ENCODE measurements at regions not wholly inside any gene's neighbourhood (a gene's known extent, or its start where the extent isn't known, plus 50 kb on each side); places are given as distances from the start of the nearest gene placed in this dataset.
A peak's percentile ranks its signal among the peaks of the same experiment; 100 is the strongest.

- Mint-ChIP-seq H3K36me3 (ENCODE audit: low read depth) (no peaks in the 10 kb centered on the region), H3K4me3 (no peak overlapping the region), H3K4me1 (ENCODE audit: low read depth) (peaks cover 4% of the 10 kb centered on the region), H3K27me3 (ENCODE audit: low read depth) (no peaks in the 10 kb centered on the region), H3K9me3 (peaks cover 10% of the 10 kb centered on the region), H3K27ac (no peak overlapping the region)
- intact Hi-C loops (cut with micrococcal nuclease) = no loop called here
- CTCF ChIA-PET = interaction anchor here (0.8 kb wide), 1 partner anchor 25 kb away, joined by 3 read pairs; no protein-coding TSS in a partner anchor
- no peak for DNase-seq
Measured at GRCh38 chr15:67892559-67893377, 52.9 kb upstream of the RNU6-1 start.

GRCh38 chr15:67895237-67895636, 55.4 kb upstream of the RNU6-1 start:
- H3K27ac Mint-ChIP-seq = no peak overlapping the region
- intact Hi-C loops (cut with micrococcal nuclease) = no loop called here
- no peaks in the 10 kb centered on the region for H3K36me3 Mint-ChIP-seq (ENCODE audit: low read depth)
- CTCF ChIA-PET = no interaction called here
- H3K9me3 Mint-ChIP-seq = peaks cover 3% of the 10 kb centered on the region
- no peak overlapping the region for H3K4me3 Mint-ChIP-seq
- H3K27me3 Mint-ChIP-seq (ENCODE audit: low read depth) = no peaks in the 10 kb centered on the region
- no peaks in the 10 kb centered on the region for H3K4me1 Mint-ChIP-seq (ENCODE audit: low read depth)
- DNase-seq = no peak

- no peak overlapping the region for H3K4me3 Mint-ChIP-seq
- no peaks in the 10 kb centered on the region for H3K4me1 Mint-ChIP-seq (ENCODE audit: low read depth)
- peaks cover 3% of the 10 kb centered on the region for H3K9me3 Mint-ChIP-seq
- H3K27me3 Mint-ChIP-seq (ENCODE audit: low read depth) = no peaks in the 10 kb centered on the region
- CTCF ChIA-PET = no interaction called here
- no peak overlapping the region for H3K27ac Mint-ChIP-seq
- no peak for DNase-seq
- H3K36me3 Mint-ChIP-seq (ENCODE audit: low read depth) = no peaks in the 10 kb centered on the region
- intact Hi-C loops (cut with micrococcal nuclease) = no loop called here
Measured at GRCh38 chr15:67897646-67898339, 57.9 kb upstream of the RNU6-1 start.

GRCh38 chr15:67899596-67900283, 59.9 kb upstream of the RNU6-1 start:
- H3K36me3 Mint-ChIP-seq (ENCODE audit: low read depth) = no peaks in the 10 kb centered on the region
- intact Hi-C loops (cut with micrococcal nuclease) = no loop called here
- CTCF ChIA-PET = no interaction called here
- no peak for DNase-seq
- H3K4me1 Mint-ChIP-seq (ENCODE audit: low read depth) = no peaks in the 10 kb centered on the region
- no peaks in the 10 kb centered on the region for H3K27me3 Mint-ChIP-seq (ENCODE audit: low read depth)
- no peak overlapping the region for H3K4me3 Mint-ChIP-seq
- H3K9me3 Mint-ChIP-seq = peaks cover 3% of the 10 kb centered on the region
- H3K27ac Mint-ChIP-seq = no peak overlapping the region

GRCh38 chr15:67900621-67901147, 60.8 kb upstream of the RNU6-1 start:
- DNase-seq = no peak
- Mint-ChIP-seq H3K27ac (no peak overlapping the region), H3K27me3 (ENCODE audit: low read depth) (peaks cover 2% of the 10 kb centered on the region), H3K9me3 (no peaks in the 10 kb centered on the region), H3K4me3 (no peak overlapping the region), H3K36me3 (ENCODE audit: low read depth) (no peaks in the 10 kb centered on the region), H3K4me1 (ENCODE audit: low read depth) (no peaks in the 10 kb centered on the region)
- intact Hi-C loops (cut with micrococcal nuclease) = no loop called here
- CTCF ChIA-PET = no interaction called here

GRCh38 chr15:67901922-67902321, 62.1 kb upstream of the RNU6-1 start:
- intact Hi-C loops (cut with micrococcal nuclease) = no loop called here
- CTCF ChIA-PET = no interaction called here
- Mint-ChIP-seq H3K4me3 (no peak overlapping the region), H3K9me3 (no peaks in the 10 kb centered on the region), H3K27ac (no peak overlapping the region), H3K27me3 (ENCODE audit: low read depth) (peaks cover 2% of the 10 kb centered on the region), H3K4me1 (ENCODE audit: low read depth) (no peaks in the 10 kb centered on the region), H3K36me3 (ENCODE audit: low read depth) (no peaks in the 10 kb centered on the region)
- no peak for DNase-seq

- CTCF ChIA-PET = no interaction called here
- no peaks in the 10 kb centered on the region for H3K36me3 Mint-ChIP-seq (ENCODE audit: low read depth)
- H3K4me3 Mint-ChIP-seq = no peak overlapping the region
Measured at GRCh38 chr15:67902579-67903009, 62.7 kb upstream of the RNU6-1 start.

GRCh38 chr15:67903708-67904107, 63.9 kb upstream of the RNU6-1 start:
- H3K9me3 Mint-ChIP-seq = no peaks in the 10 kb centered on the region
- peak overlapping the region; percentile 46 for H3K27ac Mint-ChIP-seq
- peaks cover 2% of the 10 kb centered on the region for H3K27me3 Mint-ChIP-seq (ENCODE audit: low read depth)
- H3K4me3 Mint-ChIP-seq = no peak overlapping the region
- H3K4me1 Mint-ChIP-seq (ENCODE audit: low read depth) = no peaks in the 10 kb centered on the region
- CTCF ChIA-PET = no interaction called here
- no peak for DNase-seq
- intact Hi-C loops (cut with micrococcal nuclease) = no loop called here
- H3K36me3 Mint-ChIP-seq (ENCODE audit: low read depth) = no peaks in the 10 kb centered on the region

More at GRCh38 chr15:67902579-67903009, 62.7 kb upstream of the RNU6-1 start:
- Mint-ChIP-seq H3K27me3 (ENCODE audit: low read depth) (peaks cover 2% of the 10 kb centered on the region), H3K27ac (no peak overlapping the region), H3K9me3 (no peaks in the 10 kb centered on the region), H3K4me1 (ENCODE audit: low read depth) (no peaks in the 10 kb centered on the region)
- intact Hi-C loops (cut with micrococcal nuclease) = no loop called here
- DNase-seq = no peak

- DNase-seq = no peak
- H3K4me1 Mint-ChIP-seq (ENCODE audit: low read depth) = no peaks in the 10 kb centered on the region
- CTCF ChIA-PET = interaction anchor here (0.7 kb wide), 1 partner anchor 337 kb away, joined by 3 read pairs; no protein-coding TSS in a partner anchor
Measured at GRCh38 chr15:67905628-67906027, 65.8 kb upstream of the RNU6-1 start.

GRCh38 chr15:67906382-67906781, 66.5 kb upstream of the RNU6-1 start:
- no peak for DNase-seq
- peaks cover 2% of the 10 kb centered on the region for H3K27me3 Mint-ChIP-seq (ENCODE audit: low read depth)
- no peaks in the 10 kb centered on the region for H3K4me1 Mint-ChIP-seq (ENCODE audit: low read depth)
- CTCF ChIA-PET = no interaction called here
- H3K9me3 Mint-ChIP-seq = peaks cover 11% of the 10 kb centered on the region
- no peak overlapping the region for H3K27ac Mint-ChIP-seq
- H3K36me3 Mint-ChIP-seq (ENCODE audit: low read depth) = no peaks in the 10 kb centered on the region
- intact Hi-C loops (cut with micrococcal nuclease) = no loop called here
- no peak overlapping the region for H3K4me3 Mint-ChIP-seq

More at GRCh38 chr15:67905628-67906027, 65.8 kb upstream of the RNU6-1 start:
- Mint-ChIP-seq H3K9me3 (peaks cover 11% of the 10 kb centered on the region), H3K36me3 (ENCODE audit: low read depth) (no peaks in the 10 kb centered on the region), H3K4me3 (no peak overlapping the region), H3K27me3 (ENCODE audit: low read depth) (peaks cover 2% of the 10 kb centered on the region), H3K27ac (no peak overlapping the region)
- intact Hi-C loops (cut with micrococcal nuclease) = no loop called here

GRCh38 chr15:67907184-67907723, 67.4 kb upstream of the RNU6-1 start:
- peaks cover 3% of the 10 kb centered on the region for H3K4me1 Mint-ChIP-seq (ENCODE audit: low read depth)
- peaks cover 2% of the 10 kb centered on the region for H3K27me3 Mint-ChIP-seq (ENCODE audit: low read depth)
- intact Hi-C loops (cut with micrococcal nuclease) = no loop called here
- H3K27ac Mint-ChIP-seq = no peak overlapping the region
- no peak for DNase-seq
- H3K9me3 Mint-ChIP-seq = peaks cover 11% of the 10 kb centered on the region
- no peaks in the 10 kb centered on the region for H3K36me3 Mint-ChIP-seq (ENCODE audit: low read depth)
- CTCF ChIA-PET = no interaction called here
- H3K4me3 Mint-ChIP-seq = no peak overlapping the region

- intact Hi-C loops (cut with micrococcal nuclease) = no loop called here
- no peak overlapping the region for H3K4me3 Mint-ChIP-seq
- peaks cover 3% of the 10 kb centered on the region for H3K4me1 Mint-ChIP-seq (ENCODE audit: low read depth)
- H3K27me3 Mint-ChIP-seq (ENCODE audit: low read depth) = peaks cover 2% of the 10 kb centered on the region
- no peaks in the 10 kb centered on the region for H3K36me3 Mint-ChIP-seq (ENCODE audit: low read depth)
- H3K9me3 Mint-ChIP-seq = peaks cover 11% of the 10 kb centered on the region
- H3K27ac Mint-ChIP-seq = no peak overlapping the region
- DNase-seq = no peak
- CTCF ChIA-PET = interaction anchor here (1.0 kb wide), 1 partner anchor 15 kb away, joined by 3 read pairs; no protein-coding TSS in a partner anchor
Measured at GRCh38 chr15:67908756-67909155, 68.9 kb upstream of the RNU6-1 start.
